H1 (cell line): ENCODE measurements at regions not wholly inside any gene's neighbourhood (a gene's known extent, or its start where the extent isn't known, plus 50 kb on each side); places are given as distances from the start of the nearest gene placed in this dataset.

Experiments used
- CTCF ChIA-PET: fragments of 300-600 bp; sonication (Branson Sonifier 250); formaldehyde crosslinking; loops from one replicate; lab custom pipeline; 2021; ENCODE audit not compliant: partially characterized antibody; lab: Charles Lee
- POLR2A ChIA-PET: fragments of 300-600 bp; sonication (Branson Sonifier 250); formaldehyde crosslinking; loops from one replicate; lab custom pipeline; 2021; ENCODE audit warnings: inconsistent platforms; ENCODE audit not compliant: partially characterized antibody; lab: Charles Lee
- DNase-seq, 2 experiments: peaks; one replicate each; pipeline versions ENCODE4 v3.0.0 to v3.0.0-alpha.2; 2010 to 2022; ENCODE audit warnings: low spot score in 2 of 2, low read depth in 1 of 2, mixed read lengths in 1 of 2
- FAIRE-seq: peaks from 2 replicates; lab custom pipeline; 2011; peaks lifted over from hg19 to GRCh38; lab: Jason Lieb, UNC
- H2AFZ ChIP-seq: 2 replicates; pipeline ENCODE4 v1.8.1; 2012; ENCODE audit warnings: low read length, inconsistent platforms
- H2AK5ac ChIP-seq: 2 replicates; pipeline ENCODE4 v1.6.1; 2013; ENCODE audit warnings: low read depth, low read length
- H2BK120ac ChIP-seq: replicated peaks from 2 replicates; pipeline ENCODE3; 2013; ENCODE audit warnings: low read depth, low read length, inconsistent platforms
- H2BK12ac ChIP-seq: 2 replicates; pipeline ENCODE4 v1.6.1; 2013; ENCODE audit warnings: low read depth, low read length
- H2BK15ac ChIP-seq: 2 replicates; pipeline ENCODE4 v1.6.1; 2013; ENCODE audit warnings: low read length
- H2BK20ac ChIP-seq: 2 replicates; pipeline ENCODE4 v1.6.1; 2013; ENCODE audit warnings: low read length
- H2BK5ac ChIP-seq: 2 replicates; pipeline ENCODE4 v1.6.1; 2013; ENCODE audit warnings: low read depth, low read length
- H3K14ac ChIP-seq: 2 replicates; pipeline ENCODE4 v1.6.1; 2013; ENCODE audit warnings: inconsistent platforms; ENCODE audit not compliant: insufficient read length
- H3K18ac ChIP-seq: 2 replicates; pipeline ENCODE4 v1.6.1; 2013; ENCODE audit warnings: low read length; ENCODE audit errors: extremely low read depth
- H3K23ac ChIP-seq: 2 replicates; pipeline ENCODE4 v1.6.1; 2013; ENCODE audit warnings: inconsistent platforms; ENCODE audit not compliant: insufficient read length
- H3K23me2 ChIP-seq: 2 replicates; pipeline ENCODE4 v1.6.1; 2013; ENCODE audit warnings: low read depth, low read length
- H3K27ac ChIP-seq: 2 replicates; pipeline ENCODE4 v1.6.1; 2011; ENCODE audit warnings: low read depth, low read length, inconsistent platforms
- H3K27me3 ChIP-seq, 4 experiments: replicated peaks in 1 of 4; 1 replicate in 1 of 4; 2 replicates in 3 of 4; pipeline versions ENCODE4 v1.6.1 to v1.8.1; 2011 to 2013; ENCODE audit warnings: low read length in 3 of 4, mild to moderate bottlenecking in 3 of 4, inconsistent platforms in 2 of 4, mixed read lengths in 2 of 4, moderate library complexity in 1 of 4; ENCODE audit not compliant: control insufficient read depth in 3 of 4, insufficient read depth in 3 of 4; ENCODE audit errors: extremely low read depth in 1 of 4
- H3K36me3 ChIP-seq, 4 experiments: 2 replicates each; pipeline versions ENCODE4 v1.6.1 to v1.8.1; 2011 to 2013; ENCODE audit warnings: mild to moderate bottlenecking in 4 of 4, low read length in 3 of 4, moderate library complexity in 2 of 4, control low read depth in 1 of 4, inconsistent platforms in 1 of 4; ENCODE audit not compliant: insufficient read depth in 4 of 4, control insufficient read depth in 2 of 4
- H3K4ac ChIP-seq: replicated peaks from 2 replicates; pipeline ENCODE3; 2013; ENCODE audit warnings: low read length, low read depth, mixed read lengths, inconsistent platforms; ENCODE audit not compliant: insufficient read length
- H3K4me1 ChIP-seq, 4 experiments: replicated peaks in 1 of 4; 1 replicate in 1 of 4; 2 replicates in 3 of 4; pipeline versions ENCODE4 v1.6.1 to v1.8.1; 2011 to 2013; ENCODE audit warnings: low read length in 3 of 4, inconsistent platforms in 2 of 4, mixed read lengths in 1 of 4; ENCODE audit not compliant: insufficient read depth in 4 of 4, control insufficient read depth in 3 of 4
- H3K4me2 ChIP-seq, 2 experiments: 2 replicates each; pipeline versions ENCODE4 v1.6.1 to v1.8.1; 2011 to 2013; ENCODE audit warnings: low read depth in 2 of 2, low read length in 2 of 2, control low read depth in 1 of 2, inconsistent platforms in 1 of 2, mild to moderate bottlenecking in 1 of 2; ENCODE audit not compliant: insufficient read depth in 1 of 2
- H3K4me3 ChIP-seq, 4 experiments: fragments of 200-600, 300-600 bp in 1 of 4; sonication (generic), shearing (Covaris generic), sonication (Bioruptor Twin) in 1 of 4; 2 replicates each; pipeline versions ENCODE4 v1.5.1 to v1.8.1; 2011 to 2016; ENCODE audit warnings: low read length in 4 of 4, low read depth in 3 of 4, control low read depth in 2 of 4, inconsistent platforms in 2 of 4, mild to moderate bottlenecking in 2 of 4, mixed read lengths in 1 of 4, moderate library complexity in 1 of 4; ENCODE audit not compliant: insufficient read depth in 2 of 4; ENCODE audit errors: extremely low read depth in 1 of 4
- H3K56ac ChIP-seq: replicated peaks from 2 replicates; pipeline ENCODE3; 2013; ENCODE audit warnings: low read depth, mild to moderate bottlenecking, mixed read lengths, low read length, inconsistent platforms; ENCODE audit not compliant: insufficient read length
- H3K79me1 ChIP-seq: 2 replicates; pipeline ENCODE4 v1.6.1; 2013; ENCODE audit warnings: low read depth, low read length, control low read depth
- H3K79me2 ChIP-seq, 2 experiments: 2 replicates each; pipeline versions ENCODE4 v1.6.1 to v1.8.1; 2012 to 2013; ENCODE audit warnings: low read length in 2 of 2, mild to moderate bottlenecking in 2 of 2, inconsistent platforms in 1 of 2; ENCODE audit not compliant: insufficient read depth in 2 of 2, control insufficient read depth in 1 of 2
- H3K9ac ChIP-seq, 4 experiments: replicated peaks in 1 of 4; 1 replicate in 1 of 4; 2 replicates in 3 of 4; pipeline versions ENCODE4 v1.6.1 to v1.8.1; 2011 to 2013; ENCODE audit warnings: low read depth in 3 of 4, low read length in 3 of 4, control low read depth in 2 of 4, mild to moderate bottlenecking in 2 of 4, moderate library complexity in 2 of 4, inconsistent platforms in 1 of 4; ENCODE audit errors: extremely low read depth in 1 of 4
- H3K9me3 ChIP-seq, 2 experiments: 2 replicates each; pipeline versions ENCODE4 v1.6.1 to v1.8.1; 2012 to 2013; ENCODE audit warnings: mild to moderate bottlenecking in 2 of 2, moderate library complexity in 2 of 2, control low read depth in 1 of 2, inconsistent platforms in 1 of 2, low read depth in 1 of 2, low read length in 1 of 2, mixed read lengths in 1 of 2; ENCODE audit not compliant: insufficient read depth in 2 of 2
- H4K20me1 ChIP-seq, 2 experiments: replicated peaks in 1 of 2; 2 replicates each; pipeline versions ENCODE3 to v1.8.1; 2011 to 2013; ENCODE audit warnings: inconsistent platforms in 2 of 2, low read length in 2 of 2, mild to moderate bottlenecking in 1 of 2; ENCODE audit not compliant: insufficient read depth in 2 of 2, control insufficient read depth in 1 of 2
- H4K5ac ChIP-seq: 2 replicates; pipeline ENCODE4 v1.6.1; 2013; ENCODE audit warnings: low read length, low read depth, mixed read lengths, inconsistent platforms; ENCODE audit not compliant: insufficient read length
- H4K8ac ChIP-seq: 2 replicates; pipeline ENCODE4 v1.8.0; 2013; ENCODE audit warnings: mild to moderate bottlenecking, moderate library complexity, low read length, inconsistent platforms; ENCODE audit not compliant: insufficient read depth; ENCODE audit errors: extremely low read depth
- H4K91ac ChIP-seq: replicated peaks from 2 replicates; pipeline ENCODE3; 2013; ENCODE audit warnings: low read length, mixed read lengths, inconsistent platforms; ENCODE audit not compliant: insufficient read length
- CREB1 ChIP-seq: IDR thresholded peaks from 2 replicates; pipeline ENCODE4 v1.6.1; 2012; ENCODE audit warnings: inconsistent platforms
- FOSL1 ChIP-seq: IDR thresholded peaks from 2 replicates; pipeline ENCODE4 v1.6.1; 2011; ENCODE audit warnings: mild to moderate bottlenecking, low read depth, low read length, moderate library complexity; ENCODE audit not compliant: insufficient read depth
- RAD21 ChIP-seq, 2 experiments: IDR thresholded peaks in 1 of 2; conservative IDR thresholded peaks in 1 of 2; 2 replicates each; pipeline ENCODE4 v1.6.1; 2011; ENCODE audit warnings: low read depth in 2 of 2, low read length in 2 of 2, improper control_type of control experiment in 1 of 2, inconsistent platforms in 1 of 2, mild to moderate bottlenecking in 1 of 2, moderate library complexity in 1 of 2
- TAF1 ChIP-seq: IDR thresholded peaks from 2 replicates; pipeline ENCODE4 v1.6.1; 2011; ENCODE audit warnings: mild to moderate bottlenecking, low read depth, low read length
- WGBS, 2 experiments: shearing (Covaris generic) in 1 of 2; methylation state at CpG; one replicate each; pipeline versions ENCODE4 v1.1.6 to v1.1.7; 2013 to 2015; ENCODE audit warnings: low lambda C conversion rate in 2 of 2, mixed read lengths in 2 of 2, inconsistent platforms in 1 of 2, low coverage in 1 of 2, missing lambda C conversion rate in 1 of 2; ENCODE audit not compliant: insufficient replicate concordance in 2 of 2, insufficient coverage in 1 of 2, insufficient read length in 1 of 2; ENCODE audit errors: extremely low coverage in 1 of 2, missing lambda C conversion rate in 1 of 2; 5-methylcytosine and 5-hydroxymethylcytosine counted together
- TF ChIP-seq, protein P1 (sequence below), 3 experiments: IDR thresholded peaks; 1 replicate in 2 of 3; 2 replicates in 1 of 3; pipeline versions ENCODE4 v1.5.1 to v1.6.1; 2011; ENCODE audit warnings: low read length in 3 of 3, mild to moderate bottlenecking in 3 of 3, inconsistent platforms in 2 of 3, low read depth in 1 of 3, moderate library complexity in 1 of 3; ENCODE audit not compliant: insufficient read depth in 1 of 3; ENCODE audit errors: control extremely low read depth in 1 of 3

DNA sequence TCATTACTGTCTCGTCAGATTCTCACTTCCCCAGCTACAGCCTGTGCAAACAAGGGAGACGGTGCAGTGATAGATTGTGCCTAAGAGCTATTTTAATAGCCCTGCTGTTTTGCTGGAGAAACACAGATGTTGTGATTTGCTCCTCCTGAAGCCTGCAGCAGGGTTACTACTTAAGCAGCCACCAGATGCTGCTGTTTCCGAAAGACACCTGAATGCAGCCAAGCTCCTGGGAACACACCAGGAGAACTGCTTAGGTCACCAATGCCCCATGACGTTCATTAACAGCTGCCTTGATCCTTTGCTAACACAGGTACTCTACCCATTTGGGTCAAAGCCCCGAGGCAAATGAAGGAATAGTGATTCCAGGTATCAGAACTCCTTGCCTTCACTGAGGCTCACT, 411.8 kb upstream of the DAB1 start:
- Histone ChIP-seq H3K4me3 (no peak overlapping the region), H3K23me2 (no peaks in the 10 kb centered on the region), H3K9me3 (peaks cover 3 to 10% of the 10 kb centered on the region in 2 experiments; a peak in 2 of 4 replicates), H2BK120ac (no peak overlapping the region), H4K5ac (no peak overlapping the region), H3K36me3 (peaks cover 0 to 3% (median 0%) of the 10 kb centered on the region in 4 experiments; a peak in 2 of 8 replicates), H3K27me3 (no peaks in the 10 kb centered on the region), H2AK5ac (no peak overlapping the region), H2BK15ac (no peak overlapping the region), H3K79me2 (no peaks in the 10 kb centered on the region), H4K20me1 (no peaks in the 10 kb centered on the region), H3K56ac (no peak overlapping the region), H3K9ac (no peak overlapping the region), H2BK20ac (no peak overlapping the region), H2AFZ (no peak overlapping the region), H4K91ac (no peak overlapping the region), H3K27ac (no peak overlapping the region), H2BK5ac (no peak overlapping the region), H3K4me2 (no peak overlapping the region), H4K8ac (no peak overlapping the region), H3K4ac (no peak overlapping the region), H3K14ac (no peak overlapping the region), H2BK12ac (no peak overlapping the region), H3K23ac (no peak overlapping the region), H3K79me1 (no peaks in the 10 kb centered on the region), H3K4me1 (peaks cover 0 to 9% (median 5%) of the 10 kb centered on the region in 4 experiments; a peak in 4 of 7 replicates), H3K18ac (no peak overlapping the region)
- no peak for DNase-seq
- ChIA-PET POLR2A (no interaction called here), CTCF (interaction anchor here (0.8 to 1.8 kb wide), 14 partner anchors 8 to 322 kb away, joined by 3 to 6 read pairs (median 4); no protein-coding TSS in a partner anchor)
- WGBS, 2 experiments = 67% methylated on average over 5 of the region's 5 CpGs; no CpG with 5 or more reads in 1 of the 2 experiments
- FAIRE-seq = peak; percentile 94
- no peak for TF ChIP-seq FOSL1
- no peak for TF ChIP-seq TAF1
- peak; percentile 75 to 83 for TF ChIP-seq RAD21 (IDR thresholded peaks at IDR 0.05 in 1 of 2, conservative IDR thresholded peaks at IDR 0.05 in 1 of 2; ENCODE audit: low read depth in 2 of 2, low read length in 2 of 2)
- TF ChIP-seq, protein P1, sequence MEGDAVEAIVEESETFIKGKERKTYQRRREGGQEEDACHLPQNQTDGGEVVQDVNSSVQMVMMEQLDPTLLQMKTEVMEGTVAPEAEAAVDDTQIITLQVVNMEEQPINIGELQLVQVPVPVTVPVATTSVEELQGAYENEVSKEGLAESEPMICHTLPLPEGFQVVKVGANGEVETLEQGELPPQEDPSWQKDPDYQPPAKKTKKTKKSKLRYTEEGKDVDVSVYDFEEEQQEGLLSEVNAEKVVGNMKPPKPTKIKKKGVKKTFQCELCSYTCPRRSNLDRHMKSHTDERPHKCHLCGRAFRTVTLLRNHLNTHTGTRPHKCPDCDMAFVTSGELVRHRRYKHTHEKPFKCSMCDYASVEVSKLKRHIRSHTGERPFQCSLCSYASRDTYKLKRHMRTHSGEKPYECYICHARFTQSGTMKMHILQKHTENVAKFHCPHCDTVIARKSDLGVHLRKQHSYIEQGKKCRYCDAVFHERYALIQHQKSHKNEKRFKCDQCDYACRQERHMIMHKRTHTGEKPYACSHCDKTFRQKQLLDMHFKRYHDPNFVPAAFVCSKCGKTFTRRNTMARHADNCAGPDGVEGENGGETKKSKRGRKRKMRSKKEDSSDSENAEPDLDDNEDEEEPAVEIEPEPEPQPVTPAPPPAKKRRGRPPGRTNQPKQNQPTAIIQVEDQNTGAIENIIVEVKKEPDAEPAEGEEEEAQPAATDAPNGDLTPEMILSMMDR (IDR thresholded peaks at IDR 0.05; ENCODE audit: control extremely low read depth in 1 of 3, insufficient read depth in 1 of 3, low read depth in 1 of 3, low read length in 3 of 3) = peak; percentile 44 to 70 (median 59)
- peak; percentile 41; the same call in 1 of the 2 replicates for TF ChIP-seq CREB1
